Peyer's patch (tissue), 4 donors: ENCODE measurements at regions not wholly inside any gene's neighbourhood (a gene's known extent, or its start where the extent isn't known, plus 50 kb on each side); places are given as distances from the start of the nearest gene placed in this dataset.

Experiments used
- DNase-seq, 3 donors: peaks; one replicate each; pipeline ENCODE4 v3.0.0-alpha.2; 2017 to 2019
- H3K27ac ChIP-seq, 4 donors: fragments of 200-600 bp; sonication (generic); one replicate each; pipeline ENCODE4 v1.5.1; 2016 to 2019
- H3K27me3 ChIP-seq, 2 donors: fragments of 200-600 bp; sonication (generic); one replicate each; pipeline ENCODE4 v1.5.1; 2019
- H3K36me3 ChIP-seq, 3 donors: fragments of 200-600 bp; sonication (generic); one replicate each; pipeline ENCODE4 v1.5.1; 2016 to 2019
- H3K4me1 ChIP-seq, 4 donors: fragments of 200-600 bp; sonication (generic); one replicate each; pipeline ENCODE4 v1.5.1; 2016 to 2019
- H3K4me3 ChIP-seq, 4 donors: fragments of 200-600 bp; sonication (generic); 1 replicate in 3 of 4; 2 replicates in 1 of 4; pipeline ENCODE4 v1.5.1; 2016 to 2019; ENCODE audit warnings: mild to moderate bottlenecking in 1 of 4
- H3K9me3 ChIP-seq, 4 donors: fragments of 200-600 bp; sonication (generic); one replicate each; pipeline ENCODE4 v1.5.1; 2016 to 2019; ENCODE audit warnings: mild to moderate bottlenecking in 1 of 4
- POLR2A ChIP-seq, 2 donors: fragments of 450-650 bp; IDR thresholded peaks; one replicate each; pipeline ENCODE4 v1.5.1; 2017; ENCODE audit warnings: antibody characterized with exemption in 2 of 2, mild to moderate bottlenecking in 2 of 2, moderate library complexity in 2 of 2
- TF ChIP-seq, protein P1 (sequence below), 6 experiments: fragments of 450-650 bp in 4 of 6; fragments of 200-600 bp in 2 of 6; sonication (generic) in 1 of 6; IDR thresholded peaks; one replicate each; pipeline ENCODE4 v1.5.1; 2017 to 2019; ENCODE audit warnings: antibody characterized with exemption in 6 of 6, mild to moderate bottlenecking in 3 of 6, moderate library complexity in 1 of 6

GRCh38 chr4:11542952-11543351 lies 114.3 kb upstream of the HS3ST1 start:
- Histone ChIP-seq H3K36me3 (no peaks in the 10 kb centered on the region), H3K4me1 (no peaks in the 10 kb centered on the region), H3K9me3 (no peaks in the 10 kb centered on the region), H3K4me3 (no peak overlapping the region), H3K27ac (peak overlapping the region in 1 of 4 donors; percentile 46), H3K27me3 (no peaks in the 10 kb centered on the region)
- TF ChIP-seq, protein P1, sequence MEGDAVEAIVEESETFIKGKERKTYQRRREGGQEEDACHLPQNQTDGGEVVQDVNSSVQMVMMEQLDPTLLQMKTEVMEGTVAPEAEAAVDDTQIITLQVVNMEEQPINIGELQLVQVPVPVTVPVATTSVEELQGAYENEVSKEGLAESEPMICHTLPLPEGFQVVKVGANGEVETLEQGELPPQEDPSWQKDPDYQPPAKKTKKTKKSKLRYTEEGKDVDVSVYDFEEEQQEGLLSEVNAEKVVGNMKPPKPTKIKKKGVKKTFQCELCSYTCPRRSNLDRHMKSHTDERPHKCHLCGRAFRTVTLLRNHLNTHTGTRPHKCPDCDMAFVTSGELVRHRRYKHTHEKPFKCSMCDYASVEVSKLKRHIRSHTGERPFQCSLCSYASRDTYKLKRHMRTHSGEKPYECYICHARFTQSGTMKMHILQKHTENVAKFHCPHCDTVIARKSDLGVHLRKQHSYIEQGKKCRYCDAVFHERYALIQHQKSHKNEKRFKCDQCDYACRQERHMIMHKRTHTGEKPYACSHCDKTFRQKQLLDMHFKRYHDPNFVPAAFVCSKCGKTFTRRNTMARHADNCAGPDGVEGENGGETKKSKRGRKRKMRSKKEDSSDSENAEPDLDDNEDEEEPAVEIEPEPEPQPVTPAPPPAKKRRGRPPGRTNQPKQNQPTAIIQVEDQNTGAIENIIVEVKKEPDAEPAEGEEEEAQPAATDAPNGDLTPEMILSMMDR (IDR thresholded peaks at IDR 0.05), result no peak
- no peak for TF ChIP-seq POLR2A (IDR thresholded peaks at IDR 0.05)
- DNase-seq, result no peak

DNA sequence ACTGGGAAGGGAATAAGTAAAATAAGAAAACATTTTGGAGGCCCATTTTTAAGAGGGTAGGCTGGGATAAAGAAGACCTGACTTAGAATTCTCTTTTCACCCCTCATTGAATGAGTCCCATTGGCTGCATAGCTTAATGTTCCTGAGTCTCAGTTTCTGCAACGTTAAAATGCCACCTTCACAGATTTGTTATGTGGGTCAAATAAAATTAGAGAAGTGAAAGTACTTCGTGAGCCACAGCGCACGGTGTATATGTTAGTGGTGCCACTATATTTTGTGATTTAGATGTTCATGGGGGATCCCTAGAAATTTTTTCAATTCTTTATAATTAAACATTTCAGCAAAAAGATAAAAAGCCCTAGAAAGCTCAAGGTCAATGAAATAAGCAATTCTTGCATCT lies 109.2 kb upstream of the HS3ST1 start:
- no peak for DNase-seq

DNA sequence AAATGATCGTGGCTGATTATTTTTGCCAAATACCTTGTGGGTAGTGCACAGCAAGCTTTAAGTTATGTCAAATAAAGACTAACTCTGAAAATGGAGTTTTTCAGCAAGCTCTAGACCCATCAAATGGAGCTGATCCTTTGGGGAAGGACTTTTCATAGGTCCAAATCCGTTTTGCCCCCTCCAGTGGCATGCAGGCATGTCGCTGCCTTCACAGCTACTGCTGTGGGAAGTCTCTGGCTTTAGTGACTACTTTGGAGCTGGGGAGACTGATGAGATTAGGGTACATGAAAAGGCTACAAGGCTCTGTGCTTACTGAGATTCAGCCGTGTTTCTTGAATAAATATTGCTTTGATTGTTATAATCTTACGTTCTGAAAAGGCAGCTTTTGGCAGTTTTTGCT lies 106.6 kb upstream of the HS3ST1 start:
- no peak for DNase-seq
- Histone ChIP-seq H3K27ac (no peak overlapping the region), H3K27me3 (no peaks in the 10 kb centered on the region), H3K36me3 (no peaks in the 10 kb centered on the region), H3K9me3 (no peaks in the 10 kb centered on the region), H3K4me1 (no peaks in the 10 kb centered on the region), H3K4me3 (no peak overlapping the region)
- TF ChIP-seq POLR2A (IDR thresholded peaks at IDR 0.05), result no peak
- TF ChIP-seq, protein P1 (IDR thresholded peaks at IDR 0.05), result no peak

More for the DNA sequence above, 109.2 kb upstream of the HS3ST1 start:
- H3K9me3 ChIP-seq, result no peaks in the 10 kb centered on the region
- TF ChIP-seq POLR2A (IDR thresholded peaks at IDR 0.05), result no peak
- TF ChIP-seq, protein P1 (IDR thresholded peaks at IDR 0.05), result no peak
- H3K27me3 ChIP-seq, result no peaks in the 10 kb centered on the region
- H3K4me3 ChIP-seq, result no peak overlapping the region
- no peaks in the 10 kb centered on the region for H3K36me3 ChIP-seq
- H3K4me1 ChIP-seq, result no peaks in the 10 kb centered on the region
- no peak overlapping the region for H3K27ac ChIP-seq

DNA sequence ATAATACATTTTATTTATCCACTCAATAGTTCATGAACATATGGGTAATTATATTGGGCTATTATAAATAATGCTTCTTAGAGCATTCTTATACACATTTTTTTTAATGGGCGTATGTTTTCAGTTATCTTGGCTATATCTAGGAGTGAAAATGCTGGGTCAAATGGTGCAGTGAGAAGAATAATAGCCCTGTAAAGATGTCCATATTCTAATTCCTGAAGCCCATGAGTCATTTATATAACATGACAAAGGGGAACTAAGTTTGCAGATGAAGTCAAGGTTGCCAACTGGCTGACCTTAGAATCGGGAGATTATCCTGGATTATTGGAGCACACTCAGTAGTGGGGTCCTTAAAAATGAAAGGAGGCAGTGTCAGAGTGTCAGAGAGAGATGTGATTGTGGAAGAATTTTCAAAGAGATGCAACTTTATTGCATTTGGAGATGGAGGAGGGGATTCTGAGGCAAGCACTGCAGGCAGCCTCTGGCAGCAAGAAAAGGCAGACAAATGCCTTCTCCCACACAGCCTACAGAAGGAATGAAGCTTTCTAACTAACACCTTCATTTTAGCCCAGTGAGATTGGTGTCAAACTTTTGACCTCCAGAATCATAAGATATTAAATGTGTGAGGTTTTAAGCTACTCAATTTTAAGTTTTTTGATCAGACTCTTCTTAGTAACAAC lies 106.1 kb upstream of the HS3ST1 start:
- H3K36me3 ChIP-seq, result no peaks in the 10 kb centered on the region
- H3K27me3 ChIP-seq, result no peaks in the 10 kb centered on the region
- no peak for DNase-seq
- TF ChIP-seq POLR2A (IDR thresholded peaks at IDR 0.05), result no peak
- TF ChIP-seq, protein P1 (IDR thresholded peaks at IDR 0.05), result no peak
- H3K9me3 ChIP-seq, result no peaks in the 10 kb centered on the region
- no peak overlapping the region for H3K4me3 ChIP-seq
- no peak overlapping the region for H3K27ac ChIP-seq
- no peaks in the 10 kb centered on the region for H3K4me1 ChIP-seq

DNA sequence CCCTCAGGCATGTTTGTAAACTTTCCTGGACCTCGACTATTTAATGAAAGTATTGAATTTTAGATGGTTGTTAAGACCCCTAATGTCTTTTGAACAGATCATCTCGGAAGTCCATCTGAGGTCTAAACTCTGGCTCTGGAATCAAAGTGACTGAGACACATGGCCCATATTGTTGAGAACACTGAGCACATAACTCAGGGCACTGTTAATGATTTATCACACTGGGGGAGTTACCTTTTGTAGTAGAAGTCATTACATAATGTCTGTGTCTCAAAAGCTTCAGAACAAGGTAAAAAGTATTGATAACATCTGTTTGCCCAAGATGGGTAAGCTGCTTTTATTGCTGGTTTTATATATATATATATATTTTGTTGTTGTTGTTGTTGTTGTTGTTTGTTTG lies 103.4 kb upstream of the HS3ST1 start:
- Histone ChIP-seq H3K27me3 (no peaks in the 10 kb centered on the region), H3K27ac (no peak overlapping the region), H3K4me1 (no peaks in the 10 kb centered on the region), H3K9me3 (no peaks in the 10 kb centered on the region), H3K36me3 (no peaks in the 10 kb centered on the region), H3K4me3 (no peak overlapping the region)
- no peak for DNase-seq
- TF ChIP-seq, protein P1 (IDR thresholded peaks at IDR 0.05), result no peak
- no peak for TF ChIP-seq POLR2A (IDR thresholded peaks at IDR 0.05)
